K562 (cell line): ENCODE measurements at regions not wholly inside any gene's neighbourhood (a gene's known extent, or its start where the extent isn't known, plus 50 kb on each side); places are given as distances from the start of the nearest gene placed in this dataset.
A peak's percentile ranks its signal among the peaks of the same experiment; 100 is the strongest.
"Not testable (repeated sequence)": the region's sequence is repeated elsewhere in the genome, so short reads cannot be mapped to it uniquely, and the experiment has no call there.

Experiments used
- ATAC-seq: fragments of 200-7000 bp; cut with Tn5 transposase; 3 replicates; pipeline ENCODE4 v1.9.1; 2020; ENCODE audit warnings: moderate library complexity
- BruUV-seq: library from RNA; stranded (reverse); fragments of 400-500 nt; replicated peaks from 2 replicates; lab custom pipeline; 2021; lab: Mats Ljungman, UMichigan
- CTCF ChIA-PET: fragments of 300-600 bp; formaldehyde crosslinking; extraction: SDS; loops from one replicate; lab custom pipeline; 2021; ENCODE audit warnings: low intra/inter-chr PET ratio; lab: Yijun Ruan, JAX
- POLR2A ChIA-PET: fragments of 300-600, 350-650 bp; sonication (Branson Sonifier 250); formaldehyde crosslinking; extraction: SDS; loops from one replicate; lab custom pipeline; 2021; ENCODE audit warnings: antibody characterized with exemption, inconsistent platforms; lab: Yijun Ruan, JAX
- DNase-seq, 4 experiments: peaks; one replicate each; pipeline versions ENCODE4 v3.0.0 to v3.0.0-alpha.2; 2011 to 2018; ENCODE audit warnings: low spot score in 3 of 4, mixed read lengths in 3 of 4; ENCODE audit errors: extremely low read depth in 1 of 4
- FAIRE-seq: peaks from 2 replicates; lab custom pipeline; 2011; peaks lifted over from hg19 to GRCh38; lab: Jason Lieb, UNC
- H2AFZ ChIP-seq: 2 replicates; pipeline ENCODE4 v1.6.0; 2011; ENCODE audit warnings: low read depth, low read length, control low read depth, inconsistent platforms
- H3K27ac ChIP-seq: fragments of 200-600 bp; 3 replicates; pipeline ENCODE4 v1.8.0; 2011; ENCODE audit warnings: low read depth, mild to moderate bottlenecking, control low read depth, inconsistent platforms, low read length, moderate library complexity, mixed read lengths; ENCODE audit errors: extremely low read depth
- H3K27me3 ChIP-seq, 2 experiments: fragments of 300-600 bp in 1 of 2; 2 replicates in 1 of 2; 3 replicates in 1 of 2; pipeline versions ENCODE4 v1.6.0 to v1.8.0; 2011; ENCODE audit warnings: inconsistent platforms in 2 of 2, low read length in 2 of 2, mild to moderate bottlenecking in 1 of 2, mixed read lengths in 1 of 2, moderate library complexity in 1 of 2; ENCODE audit not compliant: control insufficient read depth in 2 of 2, insufficient read depth in 2 of 2
- H3K36me3 ChIP-seq: fragments of 300-600 bp; 3 replicates; pipeline ENCODE4 v1.8.0; 2011; ENCODE audit warnings: mild to moderate bottlenecking, low read length, inconsistent platforms; ENCODE audit not compliant: control insufficient read depth, insufficient read depth
- H3K4me1 ChIP-seq, 2 experiments: fragments of 200-600 bp in 1 of 2; replicated peaks in 1 of 2; 2 replicates in 1 of 2; 3 replicates in 1 of 2; pipeline versions ENCODE4 v1.5.1 to v1.8.0; 2011; ENCODE audit warnings: inconsistent platforms in 2 of 2, low read length in 2 of 2, mild to moderate bottlenecking in 1 of 2, mixed read lengths in 1 of 2, moderate library complexity in 1 of 2; ENCODE audit not compliant: control insufficient read depth in 2 of 2, insufficient read depth in 2 of 2
- H3K4me2 ChIP-seq: 2 replicates; pipeline ENCODE4 v1.6.1; 2011; ENCODE audit warnings: low read length, control low read depth, inconsistent platforms, mixed read lengths; ENCODE audit not compliant: insufficient read depth
- H3K4me3 ChIP-seq: fragments of 200-600 bp; sonication (generic), shearing (Covaris generic); 2 replicates; pipeline ENCODE4 v1.5.1; 2016; ENCODE audit warnings: control low read depth, inconsistent platforms
- H3K79me2 ChIP-seq: fragments of 200-600 bp; 3 replicates; pipeline ENCODE4 v1.8.0; 2011; ENCODE audit warnings: low read length, inconsistent platforms; ENCODE audit not compliant: control insufficient read depth, insufficient read depth
- H3K9ac ChIP-seq, 2 experiments: 2 replicates each; pipeline versions ENCODE4 v1.6.0 to v1.6.1; 2011; ENCODE audit warnings: low read depth in 2 of 2, low read length in 2 of 2, control low read depth in 1 of 2, inconsistent platforms in 1 of 2, mild to moderate bottlenecking in 1 of 2, mixed read lengths in 1 of 2; ENCODE audit not compliant: insufficient read depth in 1 of 2
- H3K9me1 ChIP-seq: one replicate; pipeline ENCODE4 v1.6.0; 2011; ENCODE audit warnings: inconsistent platforms, mild to moderate bottlenecking, low read length, moderate library complexity; ENCODE audit not compliant: control insufficient read depth, insufficient read depth
- H3K9me3 ChIP-seq: replicated peaks from 2 replicates; pipeline ENCODE4 v1.5.1; 2011; ENCODE audit warnings: low read depth, low read length, inconsistent platforms; ENCODE audit not compliant: control insufficient read depth, insufficient read depth
- H4K20me1 ChIP-seq: replicated peaks from 2 replicates; pipeline ENCODE4 v1.6.1; 2011; ENCODE audit warnings: low read length, inconsistent platforms, mixed read lengths; ENCODE audit not compliant: control insufficient read depth, insufficient read depth
- RBFOX2 ChIP-seq: fragments of 200-400 bp; formaldehyde crosslinking; IDR thresholded peaks from 2 replicates; pipeline ENCODE4 v1.6.1; 2017; ENCODE audit warnings: low read depth, mild to moderate bottlenecking, low read length, moderate library complexity
- WGBS: fragments of 100-300 bp; shearing (Covaris generic); methylation state at CpG from one replicate; pipeline ENCODE4 v1.1.6; 2016; ENCODE audit warnings: low coverage, mixed read lengths; ENCODE audit not compliant: insufficient coverage; ENCODE audit errors: missing lambda C conversion rate; 5-methylcytosine and 5-hydroxymethylcytosine counted together
- in situ Hi-C: fragments of 300-500 bp; cut with MboI; formaldehyde crosslinking; loops from 4 replicates; pipeline ENCODE4 v1.15.0; 2018; ENCODE audit warnings: inconsistent platforms, mixed read lengths
- intact Hi-C: fragments of 100-400 bp; cut with micrococcal nuclease; formaldehyde crosslinking; loops from 2 replicates; pipeline ENCODE4 v1.14.2; 2022

- ATAC-seq, H3K79me2 ChIP-seq, H3K9ac ChIP-seq, DNase-seq, H4K20me1 ChIP-seq, intact Hi-C loops, BruUV-seq, in situ Hi-C loops, H3K9me1 ChIP-seq, H3K36me3 ChIP-seq, H3K9me3 ChIP-seq, CTCF ChIA-PET, POLR2A ChIA-PET, H3K4me2 ChIP-seq, H3K4me1 ChIP-seq, H3K27ac ChIP-seq, H3K27me3 ChIP-seq, FAIRE-seq, H2AFZ ChIP-seq: not testable (repeated sequence)
- 0 out of 2 replicates have a peak, but pooled peaks have one; percentile 33 for TF ChIP-seq RBFOX2
- H3K4me3 ChIP-seq: peak overlapping the region; percentile 29; the same call in 1 of the 2 replicates
- WGBS: 0% methylated on average over 2 of the region's 15 CpGs
These were observed 135.5 kb upstream of the ANKRD20A1 start for GRCh38 chr9:67723185-67723584.

- H3K9ac ChIP-seq, DNase-seq, H3K9me3 ChIP-seq, H3K79me2 ChIP-seq, H3K4me3 ChIP-seq, H3K9me1 ChIP-seq, H3K36me3 ChIP-seq, CTCF ChIA-PET, intact Hi-C loops, H3K4me1 ChIP-seq, H3K27me3 ChIP-seq, FAIRE-seq, H2AFZ ChIP-seq, H3K4me2 ChIP-seq, POLR2A ChIA-PET, H3K27ac ChIP-seq, BruUV-seq, in situ Hi-C loops, H4K20me1 ChIP-seq: not testable (repeated sequence)
- peak; percentile 49 for ATAC-seq
- WGBS: no CpG with 5 or more reads among the region's 11 CpGs
These were observed 133.8 kb upstream of the ANKRD20A1 start for GRCh38 chr9:67724885-67725284.
